ENCODE measurements at regions not wholly inside any gene's neighbourhood (a gene's known extent, or its start where the extent isn't known, plus 50 kb on each side); places are given as distances from the start of the nearest gene placed in this dataset.
"Not testable (repeated sequence)": the region's sequence is repeated elsewhere in the genome, so short reads cannot be mapped to it uniquely, and the experiment has no call there.

- no peak for DNase-seq
Observed at GRCh38 chr3:135559802-135560201, 405.7 kb upstream of the PPP2R3A start.

GRCh38 chr3:135560847-135561246 is 404.7 kb upstream of the PPP2R3A start:
- DNase-seq: no peak

GRCh38 chr3:135564696-135565095 is 400.8 kb upstream of the PPP2R3A start:
- DNase-seq: no peak

- DNase-seq: no peak
Observed at GRCh38 chr3:135565546-135565945, 400.0 kb upstream of the PPP2R3A start.

- DNase-seq: no peak
Observed at GRCh38 chr3:135567223-135567622, 398.3 kb upstream of the PPP2R3A start.

GRCh38 chr3:135576751-135577150 is 388.8 kb upstream of the PPP2R3A start:
- no peak for DNase-seq

- DNase-seq: no peak
Observed at GRCh38 chr3:135581806-135582205, 383.7 kb upstream of the PPP2R3A start.

GRCh38 chr3:135582800-135583199 is 382.7 kb upstream of the PPP2R3A start:
- DNase-seq: no peak

- DNase-seq: no peak
Observed at GRCh38 chr3:135596563-135596962, 369.0 kb upstream of the PPP2R3A start.

GRCh38 chr3:135597855-135598254 is 367.7 kb upstream of the PPP2R3A start:
- no peak for DNase-seq

GRCh38 chr3:135598597-135598996 is 366.9 kb upstream of the PPP2R3A start:
- DNase-seq: no peak

- DNase-seq: not testable (repeated sequence)
Observed at GRCh38 chr3:135604512-135604911, 361.0 kb upstream of the PPP2R3A start.

- DNase-seq: no peak
Observed at GRCh38 chr3:135618123-135618522, 347.4 kb upstream of the PPP2R3A start.

GRCh38 chr3:135621184-135621920 is 344.2 kb upstream of the PPP2R3A start:
- DNase-seq: no peak

GRCh38 chr3:135622215-135622614 is 343.3 kb upstream of the PPP2R3A start:
- DNase-seq: no peak

GRCh38 chr3:135622656-135623055 is 342.9 kb upstream of the PPP2R3A start:
- no peak for DNase-seq

- DNase-seq: no peak
Observed at GRCh38 chr3:135623558-135623957, 342.0 kb upstream of the PPP2R3A start.

- no peak for DNase-seq
Observed at GRCh38 chr3:135627057-135627456, 338.5 kb upstream of the PPP2R3A start.

GRCh38 chr3:135629701-135630408 is 335.7 kb upstream of the PPP2R3A start:
- DNase-seq: no peak

- no peak for DNase-seq
Observed at GRCh38 chr3:135632556-135633065, 332.9 kb upstream of the PPP2R3A start.

GRCh38 chr3:135633078-135633477 is 332.4 kb upstream of the PPP2R3A start:
- DNase-seq: no peak

- no peak for DNase-seq
Observed at GRCh38 chr3:135636596-135636995, 328.9 kb upstream of the PPP2R3A start.

- no peak for DNase-seq
Observed at GRCh38 chr3:135637013-135637412, 328.5 kb upstream of the PPP2R3A start.

GRCh38 chr3:135641761-135642160 is 323.8 kb upstream of the PPP2R3A start:
- no peak for DNase-seq
